SK-N-MC (cell line): ENCODE measurements at regions not wholly inside any gene's neighbourhood (a gene's known extent, or its start where the extent isn't known, plus 50 kb on each side); places are given as distances from the start of the nearest gene placed in this dataset.

Experiments used
- DNase-seq: peaks from one replicate; pipeline ENCODE4 v3.0.0-alpha.2; 2011; ENCODE audit warnings: low read depth, low spot score
- H3K27ac ChIP-seq: fragments of 200-600 bp; sonication (generic); 2 replicates; pipeline ENCODE4 v1.5.1; 2016; ENCODE audit warnings: mixed run types
- H3K36me3 ChIP-seq: fragments of 200-600 bp; sonication (generic); 2 replicates; pipeline ENCODE4 v1.6.1; 2017; ENCODE audit warnings: antibody characterized with exemption, low read length, mixed read lengths; ENCODE audit not compliant: insufficient read depth
- H3K4me3 ChIP-seq: fragments of 200-600 bp; sonication (generic); 2 replicates; pipeline ENCODE4 v1.5.1; 2016
- H3K9ac ChIP-seq: fragments of 200-600 bp; sonication (generic); 2 replicates; pipeline ENCODE4 v1.8.0; 2017; ENCODE audit warnings: mixed run types, mixed read lengths; ENCODE audit not compliant: insufficient read length
- H3K9me3 ChIP-seq: fragments of 200-600 bp; sonication (generic); 2 replicates; pipeline ENCODE4 v1.6.1; 2017; ENCODE audit warnings: low read depth, mild to moderate bottlenecking, antibody characterized with exemption, low read length, moderate library complexity, mixed read lengths
- EZH2 ChIP-seq: fragments of 200-600 bp; sonication (generic); IDR thresholded peaks from one replicate; pipeline ENCODE4 v1.6.1; 2017; ENCODE audit warnings: antibody characterized with exemption
- FOXP2 ChIP-seq: optimal IDR thresholded peaks from 2 replicates; pipeline ENCODE3; 2011; ENCODE audit warnings: mild to moderate bottlenecking, moderate library complexity; ENCODE audit not compliant: insufficient read depth; ENCODE audit errors: extremely low read length, control extremely low read depth
- POLR2AphosphoS5 ChIP-seq: IDR thresholded peaks from 2 replicates; pipeline ENCODE4 v1.6.1; 2012; ENCODE audit warnings: mild to moderate bottlenecking, low read depth, low read length, borderline replicate concordance

DNA sequence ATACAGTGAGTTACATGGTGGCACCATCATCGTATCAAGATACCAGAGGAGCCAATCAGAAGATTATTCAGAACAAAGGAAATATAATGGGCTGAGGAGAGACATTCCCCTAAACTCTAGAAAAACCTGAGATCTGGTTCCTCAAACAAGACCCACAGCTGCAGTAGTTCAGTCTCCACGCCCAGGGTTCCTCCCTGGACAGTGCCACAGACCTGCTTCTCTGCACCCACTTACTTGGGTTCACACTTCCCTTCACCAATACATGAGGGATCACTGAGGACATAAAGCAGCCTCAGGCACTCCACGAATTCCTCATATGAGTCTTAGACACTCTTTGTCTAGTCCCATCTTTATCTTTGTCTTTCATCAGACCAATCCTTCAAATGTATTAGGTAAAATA, 101.7 kb downstream of the APTX start:
- H3K9ac ChIP-seq = no peak overlapping the region
- no peaks in the 10 kb centered on the region for H3K36me3 ChIP-seq
- H3K4me3 ChIP-seq = no peak overlapping the region
- TF ChIP-seq POLR2AphosphoS5 = no peak
- no peak for TF ChIP-seq EZH2
- no peak for TF ChIP-seq FOXP2
- no peak overlapping the region for H3K27ac ChIP-seq
- no peaks in the 10 kb centered on the region for H3K9me3 ChIP-seq
- DNase-seq = no peak

DNA sequence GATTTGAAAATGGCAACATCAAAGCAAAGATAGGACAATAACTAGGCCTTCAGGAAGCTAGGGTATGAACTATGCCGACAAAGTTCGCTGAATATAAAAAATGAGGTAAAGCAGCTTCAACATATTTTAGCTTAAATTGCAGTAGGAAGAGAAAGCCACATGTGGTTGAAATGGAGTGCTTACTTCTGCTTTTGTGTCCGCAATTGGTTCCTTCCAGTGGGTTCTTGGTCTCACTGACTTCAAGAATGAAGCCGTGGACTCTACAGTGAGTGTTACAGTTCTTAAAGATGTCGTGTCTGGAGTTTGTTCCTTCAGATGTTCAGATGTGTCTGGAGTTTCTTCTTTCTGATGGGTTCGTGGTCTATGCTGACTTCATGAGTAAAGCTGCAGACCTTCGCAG, 95.2 kb downstream of the APTX start:
- Histone ChIP-seq H3K9me3 (no peaks in the 10 kb centered on the region), H3K27ac (no peak overlapping the region), H3K9ac (no peak overlapping the region), H3K4me3 (no peak overlapping the region), H3K36me3 (no peaks in the 10 kb centered on the region)
- no peak for DNase-seq
- TF ChIP-seq POLR2AphosphoS5 (no peak), FOXP2 (no peak), EZH2 (no peak)

DNA sequence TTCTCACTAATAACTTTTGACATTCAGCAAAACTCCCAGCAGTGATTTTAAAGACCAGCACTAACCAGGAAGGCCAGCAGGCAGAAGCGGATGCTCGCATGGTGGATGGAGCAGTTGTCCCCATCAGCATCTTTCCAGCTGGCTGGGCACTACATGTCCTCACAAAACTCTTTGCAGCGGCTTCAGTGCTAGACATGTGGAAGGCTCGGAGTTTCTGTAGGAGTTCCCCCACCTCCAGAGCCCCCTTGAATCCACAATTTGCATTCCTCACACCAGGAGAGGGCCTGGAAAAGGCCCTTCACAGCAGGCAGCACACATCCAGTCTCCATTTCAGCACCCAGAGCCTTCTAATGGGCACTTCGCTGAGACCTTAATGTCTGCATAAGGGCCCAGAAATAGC, 85.6 kb downstream of the APTX start:
- Histone ChIP-seq H3K27ac (no peak overlapping the region), H3K36me3 (no peaks in the 10 kb centered on the region), H3K9ac (no peak overlapping the region), H3K4me3 (no peak overlapping the region), H3K9me3 (no peaks in the 10 kb centered on the region)
- DNase-seq = no peak
- no peak for TF ChIP-seq EZH2
- TF ChIP-seq POLR2AphosphoS5 = no peak
- no peak for TF ChIP-seq FOXP2

DNA sequence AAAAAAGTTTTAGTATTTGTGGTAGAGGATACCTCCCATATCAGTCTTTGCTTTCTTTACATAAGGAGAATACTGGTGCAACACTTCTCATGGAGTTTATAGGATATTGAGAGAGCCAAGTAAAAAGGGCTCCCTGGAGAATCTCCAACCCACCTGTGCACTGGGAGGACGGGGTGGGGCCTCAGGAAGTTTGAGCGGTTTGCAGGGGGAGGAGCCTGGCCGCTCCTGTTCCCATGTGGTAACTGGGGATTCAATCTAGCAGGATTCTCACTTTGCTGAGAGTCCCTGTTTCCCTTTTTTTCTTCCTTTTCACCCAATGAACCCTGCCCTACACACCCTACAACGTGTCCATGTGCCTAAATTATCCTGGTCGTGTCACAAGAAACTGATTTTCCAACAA, 82.8 kb downstream of the APTX start:
- no peaks in the 10 kb centered on the region for H3K36me3 ChIP-seq
- H3K27ac ChIP-seq = no peak overlapping the region
- no peak overlapping the region for H3K9ac ChIP-seq
- DNase-seq = no peak
- H3K9me3 ChIP-seq = no peaks in the 10 kb centered on the region
- TF ChIP-seq POLR2AphosphoS5 = no peak
- TF ChIP-seq EZH2 = no peak
- no peak for TF ChIP-seq FOXP2
- H3K4me3 ChIP-seq = no peak overlapping the region
